GM21390 (cell line): ENCODE measurements at regions not wholly inside any gene's neighbourhood (a gene's known extent, or its start where the extent isn't known, plus 50 kb on each side); places are given as distances from the start of the nearest gene placed in this dataset.
"Not testable (repeated sequence)": the region's sequence is repeated elsewhere in the genome, so short reads cannot be mapped to it uniquely, and the experiment has no call there.

Experiments used
- ATAC-seq: cut with Tn5 transposase; IDR thresholded peaks from one replicate; pipeline ENCODE4 v1.9.1; 2021; ENCODE audit not compliant: unreplicated experiment

DNA sequence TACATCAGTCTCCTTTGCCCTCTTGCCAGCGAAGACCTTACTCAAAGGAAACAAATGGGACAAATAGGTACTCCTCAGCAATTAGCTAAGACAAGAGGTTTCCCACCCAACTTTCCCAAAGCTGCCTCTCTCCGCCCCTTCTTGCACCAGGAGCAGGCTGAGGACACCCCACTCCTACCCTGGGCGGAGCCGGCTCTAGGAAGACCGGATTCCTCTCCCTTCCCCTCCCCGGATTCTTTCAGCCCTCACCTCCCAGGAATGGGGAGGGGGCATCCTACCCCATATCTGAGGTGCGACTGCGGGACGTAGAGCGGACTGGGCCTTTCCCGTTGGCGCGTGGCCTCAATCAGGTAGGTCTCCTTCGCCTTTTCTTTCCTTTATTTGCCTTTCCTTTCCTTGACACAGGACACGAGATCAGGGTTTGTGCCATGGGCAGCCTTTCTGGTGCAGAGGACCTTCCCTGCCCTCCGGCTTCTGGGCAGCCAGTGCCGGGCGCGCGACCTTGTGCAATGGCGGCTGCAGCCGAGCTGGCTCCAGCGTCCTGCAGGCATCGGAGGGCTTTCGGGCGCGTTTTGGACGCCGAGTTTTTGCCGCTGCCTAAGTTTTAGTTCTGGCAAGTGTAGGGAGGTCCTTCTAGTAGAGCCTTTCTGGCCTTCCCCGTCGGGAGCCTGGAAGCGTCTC, 279.9 kb downstream of the PLS3 start:
- not testable (repeated sequence) for ATAC-seq

DNA sequence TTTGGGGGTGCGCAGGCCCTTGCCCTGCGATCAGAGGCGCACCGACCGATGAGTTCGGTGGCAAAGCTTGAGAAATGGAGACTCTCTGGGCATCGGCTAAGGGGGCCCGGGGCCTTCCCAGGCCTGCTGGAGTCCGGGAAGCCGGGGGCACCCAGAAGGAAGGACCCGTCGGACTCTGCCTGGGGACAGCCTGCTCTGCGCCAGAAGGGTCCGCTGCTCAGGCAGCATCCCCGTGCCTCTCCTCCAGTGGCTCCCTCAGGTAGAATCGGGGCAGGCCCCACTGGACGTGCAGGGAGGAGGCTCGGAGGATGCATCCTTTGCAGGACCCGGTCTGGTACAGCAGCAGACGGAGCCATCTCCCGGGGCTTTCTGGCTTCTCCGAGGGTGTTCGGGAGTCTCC, 290.0 kb downstream of the PLS3 start:
- ATAC-seq, result not testable (repeated sequence)

DNA sequence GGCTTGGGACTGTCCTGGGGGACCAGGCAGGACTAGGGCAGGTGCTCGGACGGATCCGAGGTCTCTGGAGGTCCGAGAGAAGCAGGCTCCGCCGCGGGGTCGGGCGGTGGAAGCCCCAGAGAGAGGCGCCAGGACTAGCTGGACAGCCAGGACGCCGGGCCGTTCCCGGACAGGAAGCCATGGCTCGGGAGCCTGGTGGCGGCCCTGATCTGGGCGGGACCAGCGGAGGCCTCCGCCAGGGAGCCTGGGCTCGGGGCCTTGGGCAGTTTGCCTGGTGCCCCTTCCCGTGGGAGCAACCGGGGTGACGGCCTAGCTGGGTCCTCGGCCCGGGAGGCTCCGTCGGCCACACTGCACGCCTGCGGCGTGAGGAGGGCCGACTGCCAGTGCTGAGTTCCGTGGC, 292.3 kb downstream of the PLS3 start:
- not testable (repeated sequence) for ATAC-seq

DNA sequence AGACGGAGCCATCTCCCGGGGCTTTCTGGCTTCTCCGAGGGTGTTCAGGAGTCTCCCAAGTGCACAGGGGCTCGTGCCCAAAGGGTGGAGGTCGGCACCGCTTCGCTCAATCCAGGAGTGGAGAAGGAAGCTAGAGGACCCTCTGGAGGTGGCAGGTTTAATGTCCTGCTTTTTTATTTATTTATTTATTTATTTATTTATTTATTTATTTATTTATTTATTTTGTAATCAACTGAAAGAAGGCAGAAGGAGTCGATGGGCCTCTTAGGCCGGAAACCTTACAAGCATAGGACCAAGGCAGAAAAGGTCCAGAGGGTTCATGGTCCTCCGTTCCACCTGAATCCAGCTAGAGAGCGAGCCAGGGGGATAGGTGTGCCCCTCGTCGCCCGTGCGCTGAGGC, 289.4 kb upstream of the AGTR2 start:
- ATAC-seq, result not testable (repeated sequence)

DNA sequence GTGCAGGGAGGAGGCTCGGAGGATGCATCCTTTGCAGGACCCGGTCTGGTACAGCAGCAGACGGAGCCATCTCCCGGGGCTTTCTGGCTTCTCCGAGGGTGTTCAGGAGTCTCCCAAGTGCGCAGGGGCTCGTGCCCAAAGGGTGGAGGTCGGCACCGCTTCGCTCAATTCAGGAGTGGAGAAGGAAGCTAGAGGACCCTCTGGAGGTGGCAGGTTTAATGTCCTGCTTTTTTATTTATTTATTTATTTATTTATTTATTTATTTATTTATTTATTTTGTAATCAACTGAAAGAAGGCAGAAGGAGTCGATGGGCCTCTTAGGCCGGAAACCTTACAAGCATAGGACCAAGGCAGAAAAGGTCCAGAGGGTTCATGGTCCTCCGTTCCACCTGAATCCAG, 286.4 kb upstream of the AGTR2 start:
- not testable (repeated sequence) for ATAC-seq

DNA sequence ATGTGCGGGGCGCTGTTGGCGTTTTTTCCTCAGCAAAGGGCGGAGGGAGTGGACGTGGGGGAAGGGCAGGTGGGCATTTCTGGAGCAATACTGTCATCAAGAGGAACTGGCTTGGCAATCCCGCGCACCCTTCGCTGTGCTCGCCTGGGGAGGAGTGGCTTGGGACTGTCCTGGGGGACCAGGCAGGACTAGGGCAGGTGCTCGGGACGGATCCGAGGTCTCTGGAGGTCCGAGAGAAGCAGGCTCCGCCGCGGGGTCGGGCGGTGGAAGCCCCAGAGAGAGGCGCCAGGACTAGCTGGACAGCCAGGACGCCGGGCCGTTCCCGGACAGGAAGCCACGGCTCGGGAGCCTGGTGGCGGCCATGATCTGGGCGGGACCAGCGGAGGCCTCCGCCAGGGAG, 282.5 kb upstream of the AGTR2 start:
- not testable (repeated sequence) for ATAC-seq

DNA sequence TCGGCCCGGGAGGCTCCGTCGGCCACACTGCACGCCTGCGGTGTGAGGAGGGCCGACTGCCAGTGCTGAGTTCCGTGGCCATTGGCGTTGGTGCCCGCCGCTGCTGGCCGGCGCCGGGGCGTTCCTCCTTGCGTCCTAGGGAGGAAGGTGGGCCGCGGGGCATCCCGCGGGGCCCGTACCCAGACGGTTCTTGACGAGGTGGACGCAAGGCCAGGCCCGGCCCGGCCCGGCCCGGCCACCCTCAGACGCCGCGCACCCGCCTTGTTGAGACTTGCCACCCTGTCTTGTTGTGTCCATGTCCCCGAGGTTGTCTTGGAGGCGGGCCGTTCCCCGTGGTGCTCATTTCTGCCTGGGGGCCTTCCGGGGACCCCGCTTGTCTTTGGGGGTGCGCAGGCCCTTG, 282.0 kb upstream of the AGTR2 start:
- not testable (repeated sequence) for ATAC-seq

DNA sequence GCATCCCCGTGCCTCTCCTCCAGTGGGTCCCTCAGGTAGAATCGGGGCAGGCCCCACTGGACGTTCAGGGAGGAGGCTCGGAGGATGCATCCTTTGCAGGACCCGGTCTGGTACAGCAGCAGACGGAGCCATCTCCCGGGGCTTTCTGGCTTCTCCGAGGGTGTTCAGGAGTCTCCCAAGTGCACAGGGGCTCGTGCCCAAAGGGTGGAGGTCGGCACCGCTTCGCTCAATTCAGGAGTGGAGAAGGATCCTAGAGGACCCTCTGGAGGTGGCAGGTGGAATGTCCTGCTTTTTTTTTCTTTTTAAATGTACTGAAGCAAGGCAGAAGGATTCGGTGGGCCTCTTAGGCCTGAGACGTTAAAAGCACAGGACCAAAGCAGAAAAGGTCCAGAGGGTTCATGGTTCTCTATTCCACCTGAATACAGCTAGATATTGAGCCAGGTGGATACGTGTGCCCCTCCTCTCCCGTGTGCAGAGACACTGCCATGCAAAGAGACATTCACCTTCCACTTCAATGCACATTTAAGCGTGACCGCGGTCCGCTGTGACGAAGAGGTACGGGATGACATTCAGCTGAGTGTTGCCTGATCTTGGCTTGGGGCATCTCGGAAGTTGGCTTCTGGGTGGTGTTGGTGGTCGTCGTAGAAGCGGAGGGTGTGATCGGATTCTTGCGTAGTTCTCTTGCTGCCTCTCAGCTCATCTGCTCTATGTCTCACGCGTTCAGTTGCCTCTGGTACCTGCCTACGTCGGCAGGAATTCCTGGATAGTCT, 281.2 kb upstream of the AGTR2 start:
- no peak for ATAC-seq

DNA sequence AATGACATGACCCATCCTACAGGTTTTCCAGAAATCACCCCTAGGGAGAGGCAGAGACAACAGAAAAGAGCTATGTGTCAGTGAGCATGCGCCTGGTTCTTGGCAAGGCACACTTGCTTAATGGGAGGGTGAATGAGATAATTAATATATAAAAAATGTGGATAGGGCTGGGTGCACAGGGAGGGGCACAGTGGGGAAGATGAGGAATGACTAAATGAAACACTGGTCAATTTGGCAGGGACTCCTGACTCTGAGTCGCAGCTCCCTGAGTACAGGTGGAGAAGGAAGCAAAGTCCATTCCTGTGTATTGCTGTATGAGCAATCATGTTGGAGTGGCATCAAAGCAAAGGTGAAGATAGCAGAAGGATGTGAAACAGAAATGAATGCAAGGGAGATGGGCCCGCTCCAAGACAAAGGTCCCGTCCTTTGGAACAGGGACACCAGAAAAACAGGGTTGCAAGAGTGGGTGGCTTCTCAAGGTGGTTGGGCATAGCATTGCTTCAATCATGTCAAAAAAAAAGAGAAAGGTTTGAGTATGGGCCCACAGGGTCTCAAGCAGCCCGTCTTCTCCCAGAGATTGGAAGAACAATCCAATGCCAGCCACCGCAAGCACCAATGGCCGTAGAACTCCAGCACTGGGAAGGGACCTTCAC, 278.4 kb upstream of the AGTR2 start:
- ATAC-seq, result no peak

DNA sequence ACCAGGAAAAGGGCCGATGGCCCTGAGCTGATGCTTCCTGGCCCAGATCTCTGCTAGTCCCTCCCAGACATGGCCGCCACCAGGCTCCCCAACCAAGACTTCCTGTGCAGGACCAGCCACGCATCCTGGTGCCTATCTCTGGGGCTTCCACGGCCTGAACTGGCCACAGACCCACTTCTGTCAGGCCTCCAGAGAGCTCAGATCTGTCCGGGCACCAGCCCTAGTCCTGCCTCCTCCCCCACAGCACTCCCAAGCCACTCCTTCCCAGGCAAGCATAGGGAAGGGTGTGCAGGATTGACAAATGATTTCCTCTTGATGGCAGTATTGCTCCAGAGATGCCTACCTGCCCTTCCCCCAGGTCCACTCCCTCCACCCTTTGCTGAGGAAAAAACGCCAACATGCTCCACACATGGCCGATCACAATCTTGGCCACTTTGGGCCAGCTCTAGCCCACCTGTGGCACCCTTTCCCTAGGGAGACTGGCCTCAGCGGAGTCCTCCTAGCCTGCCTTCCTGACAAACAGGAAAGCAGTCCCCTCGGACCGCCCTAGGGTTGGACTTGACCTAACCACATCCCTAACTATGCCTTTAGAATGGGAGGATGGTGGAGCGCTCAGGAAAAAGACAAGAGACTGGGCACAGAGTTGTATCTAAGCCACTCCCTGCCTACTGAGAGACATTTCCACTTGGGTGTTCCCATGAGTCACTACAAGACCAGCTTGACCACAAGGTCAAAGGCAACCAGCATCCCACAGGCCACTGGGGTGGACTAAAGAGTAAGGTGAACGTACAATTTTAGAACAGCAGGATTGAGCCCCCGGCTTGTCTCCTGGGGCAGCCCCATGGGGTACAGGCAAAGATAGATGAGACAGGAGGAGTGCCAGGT, 277.5 kb upstream of the AGTR2 start:
- no peak for ATAC-seq

DNA sequence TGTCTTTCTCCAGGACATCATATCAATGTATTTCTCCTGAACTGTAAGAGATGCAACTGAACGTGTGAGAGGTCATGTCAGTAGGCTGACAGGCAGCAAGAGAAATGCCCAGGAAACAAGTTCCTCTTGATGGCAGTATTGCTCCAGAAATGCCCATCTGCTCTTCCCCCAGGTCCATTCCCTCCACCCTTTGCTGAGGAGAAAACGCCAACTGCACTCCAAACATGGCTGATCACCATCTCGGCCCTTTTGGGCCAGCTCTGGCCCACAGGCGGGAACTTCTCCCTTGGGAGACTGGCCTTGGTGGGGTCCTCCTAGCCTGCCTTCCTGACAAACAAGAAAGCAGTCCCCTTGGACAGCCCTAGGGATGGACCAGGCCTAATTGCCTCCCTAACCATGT, 276.5 kb upstream of the AGTR2 start:
- no peak for ATAC-seq

DNA sequence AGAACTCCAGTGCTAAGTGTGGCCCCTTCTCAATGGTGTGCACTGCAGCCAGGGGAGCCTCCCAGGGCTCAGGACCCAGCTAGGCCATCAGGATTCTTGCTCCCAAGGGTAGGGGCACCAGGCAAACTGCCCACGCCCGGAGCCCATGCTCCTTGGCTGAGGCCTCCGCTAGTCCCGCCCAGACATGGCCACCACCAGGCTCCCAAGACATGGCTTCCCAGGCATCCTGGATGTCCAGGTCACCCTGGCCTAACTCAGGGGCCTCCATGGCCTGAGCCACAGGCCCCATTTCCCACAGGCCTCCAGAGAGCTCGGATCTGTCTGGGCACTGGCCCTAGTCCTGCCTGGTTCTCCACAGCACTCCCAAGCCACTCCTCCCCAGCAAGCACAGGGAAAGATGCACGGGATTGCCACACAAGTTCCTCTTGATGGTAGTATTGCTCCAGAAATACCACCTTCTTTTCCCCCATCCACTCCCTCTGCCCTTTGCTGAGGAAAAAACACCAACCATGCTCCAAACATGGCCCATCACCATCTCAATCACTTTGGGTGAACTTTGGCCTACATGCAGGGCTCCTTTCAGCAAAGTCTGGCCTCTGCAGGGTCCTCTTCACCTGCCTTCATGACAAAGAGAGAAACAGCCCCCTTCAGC, 274.7 kb upstream of the AGTR2 start:
- no peak for ATAC-seq

DNA sequence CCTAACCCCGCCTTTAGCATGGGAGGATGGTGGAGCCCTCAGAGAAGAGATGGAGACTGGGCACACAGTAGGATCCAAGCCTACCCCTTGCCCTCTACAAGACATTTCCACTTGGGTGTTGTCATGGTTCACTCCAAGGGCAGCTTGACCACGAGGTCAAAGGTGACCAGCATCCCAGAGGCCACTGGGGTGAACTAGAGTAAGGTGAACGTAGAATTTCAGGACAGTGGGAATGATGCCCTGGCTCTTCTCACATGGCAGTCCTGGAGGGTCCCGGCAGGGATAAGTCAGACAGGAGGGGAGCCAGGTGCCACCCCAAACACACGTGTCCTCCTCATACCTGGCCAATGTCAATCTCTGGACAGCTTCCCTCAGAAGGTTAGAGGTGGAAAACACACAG, 274.2 kb upstream of the AGTR2 start:
- no peak for ATAC-seq

DNA sequence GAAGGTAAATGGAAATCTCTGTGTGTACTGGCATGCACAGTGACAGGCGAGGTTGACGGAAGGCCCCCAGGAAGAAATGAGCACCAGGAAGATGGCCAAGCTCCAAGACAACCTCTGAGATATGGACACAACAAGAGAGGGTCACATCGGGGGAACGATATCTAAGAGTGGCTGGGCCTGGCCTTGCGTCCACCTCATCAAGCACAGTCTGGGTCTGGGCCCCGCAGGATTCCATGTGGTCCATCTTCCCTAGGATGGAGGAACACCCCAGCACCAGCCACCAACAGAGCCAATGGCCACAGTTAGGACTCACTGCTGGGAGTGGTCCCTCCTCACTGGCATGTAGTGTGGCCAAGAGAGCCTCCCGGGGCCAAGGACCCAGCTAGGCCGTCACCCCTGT, 272.6 kb upstream of the AGTR2 start:
- ATAC-seq, result no peak

DNA sequence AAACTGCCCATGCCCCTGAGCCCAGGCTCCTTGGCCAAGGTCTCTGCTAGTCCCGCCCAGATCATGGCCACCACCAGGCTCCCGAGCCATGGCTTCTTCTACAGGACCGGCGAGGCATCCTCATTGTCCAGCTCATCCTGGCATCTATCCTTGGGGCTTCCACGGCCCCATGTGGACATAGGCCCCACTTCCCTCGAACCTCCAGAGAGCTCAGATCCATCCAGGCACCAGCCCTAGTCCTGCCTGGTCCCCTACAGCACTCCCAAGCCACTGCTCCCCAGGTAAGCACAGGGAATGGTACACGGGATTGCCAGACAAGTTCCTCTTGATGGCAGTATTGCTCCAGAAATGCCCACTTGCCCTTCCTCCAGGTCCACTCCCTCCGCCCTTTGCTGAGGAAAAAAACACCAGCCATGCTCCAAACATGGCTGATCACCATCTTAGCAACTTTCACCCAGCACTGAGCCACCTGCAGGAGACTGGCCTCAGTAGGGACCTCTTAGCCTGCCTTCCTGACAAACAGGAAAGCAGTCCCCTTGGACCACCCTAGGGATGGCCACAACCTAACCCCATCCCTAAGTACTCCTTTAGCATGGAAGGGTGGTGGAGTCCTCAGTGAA, 272.1 kb upstream of the AGTR2 start:
- ATAC-seq, result no peak

DNA sequence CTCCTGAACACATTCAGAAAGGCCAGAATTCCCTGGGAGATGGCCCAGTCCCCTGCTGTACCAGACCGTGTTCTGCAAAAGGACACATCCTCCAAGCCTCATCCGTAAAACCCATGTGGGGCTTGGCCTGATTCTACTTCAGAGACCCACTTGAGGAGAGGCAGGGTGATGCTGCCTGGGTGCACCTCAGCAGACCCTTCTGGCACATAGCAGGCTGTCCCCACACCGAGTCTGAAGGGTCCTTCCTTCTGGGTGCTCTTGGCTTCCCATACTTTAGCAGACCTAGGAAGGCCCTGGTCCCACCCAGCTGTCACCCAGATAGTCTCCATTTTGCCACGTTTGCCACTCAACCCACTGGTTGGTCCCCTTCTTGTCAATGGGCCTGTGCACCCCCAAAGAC, 270.1 kb upstream of the AGTR2 start:
- no peak for ATAC-seq

DNA sequence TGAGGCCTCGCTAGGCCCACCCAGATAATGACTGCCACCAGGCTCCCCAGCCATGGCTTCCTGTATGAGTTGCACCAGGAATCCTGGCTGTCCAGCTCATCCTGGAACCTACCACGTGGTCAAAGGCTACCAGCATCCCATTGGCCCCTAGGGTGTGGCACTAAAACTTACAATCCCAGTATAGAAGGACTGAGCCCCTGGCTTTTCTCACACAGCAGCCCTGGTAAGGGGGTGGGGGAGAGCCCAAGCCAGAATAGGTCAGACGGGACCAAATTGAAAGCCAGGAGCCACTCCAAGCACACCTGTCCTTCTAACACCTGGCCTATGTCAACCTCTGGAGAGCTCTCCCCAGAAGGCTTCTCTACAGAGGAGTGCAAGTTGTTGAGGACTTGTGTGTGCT, 269.3 kb upstream of the AGTR2 start:
- ATAC-seq, result no peak

DNA sequence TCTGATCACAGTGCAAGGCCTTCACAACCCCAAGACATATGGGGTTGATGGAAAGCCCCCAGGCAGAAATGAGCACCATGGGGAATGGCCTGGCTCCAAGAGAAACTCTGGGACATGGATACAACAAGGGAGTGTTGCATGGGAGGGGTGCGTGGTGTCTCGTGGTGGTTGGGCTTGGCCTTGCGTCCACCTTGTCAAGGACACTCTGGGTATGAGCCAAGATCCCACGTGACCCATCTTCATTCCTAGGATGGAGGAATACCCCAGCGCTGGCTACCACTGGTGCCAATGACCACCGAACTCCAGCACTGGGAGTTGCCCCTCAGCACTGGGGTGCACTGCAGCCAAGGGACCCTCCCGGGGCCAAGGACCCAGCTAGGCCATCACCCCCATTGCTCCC, 267.5 kb upstream of the AGTR2 start:
- no peak for ATAC-seq

DNA sequence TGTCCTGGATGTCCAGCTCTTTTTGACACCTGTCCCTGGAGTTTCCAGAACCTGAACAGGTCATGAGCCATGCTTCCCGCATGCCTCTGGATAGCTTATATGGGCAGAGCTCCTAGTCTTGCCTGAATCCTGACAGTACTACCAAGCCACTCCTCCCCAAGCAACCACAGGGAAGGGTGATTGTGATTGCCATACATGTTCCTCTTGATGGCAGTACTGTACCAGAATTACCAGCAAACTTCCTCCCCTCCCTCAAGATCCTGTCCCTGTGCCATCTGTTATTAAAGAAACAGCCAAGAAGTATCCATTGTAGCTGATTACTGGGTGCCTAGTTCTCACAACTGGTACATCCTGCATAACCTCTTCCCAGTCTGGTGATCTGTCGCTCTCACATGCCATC, 264.3 kb upstream of the AGTR2 start:
- no peak for ATAC-seq

DNA sequence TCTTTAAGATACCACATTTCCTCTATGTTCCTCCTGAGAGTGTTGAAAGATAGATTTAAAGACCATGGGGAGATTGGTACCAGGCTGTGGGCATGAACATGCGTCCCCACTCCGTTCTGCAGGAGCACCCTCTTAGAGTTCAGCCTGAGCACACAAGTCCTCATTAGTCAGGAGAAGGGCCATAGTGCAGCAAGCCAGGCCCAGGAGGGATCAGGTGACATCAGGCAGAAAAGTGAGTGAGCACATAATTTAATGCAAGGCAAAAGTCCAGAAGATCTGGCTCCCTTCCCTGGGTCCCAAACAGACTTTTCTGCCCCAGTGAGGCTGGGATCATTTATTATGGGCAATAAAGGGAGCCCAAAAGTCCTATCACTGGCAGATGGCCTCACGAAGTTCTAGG, 263.7 kb upstream of the AGTR2 start:
- ATAC-seq, result no peak
